HepG2 (cell line): ENCODE measurements at regions not wholly inside any gene's neighbourhood (a gene's known extent, or its start where the extent isn't known, plus 50 kb on each side); places are given as distances from the start of the nearest gene placed in this dataset.
A peak's percentile ranks its signal among the peaks of the same experiment; 100 is the strongest.

ENCODE experiments used
- ATAC-seq: fragments of 200-7000 bp; cut with Tn5 transposase; 3 replicates; pipeline ENCODE4 v1.9.1; 2020; ENCODE audit warnings: mild to moderate bottlenecking, moderate library complexity
- BruUV-seq: library from RNA; stranded (reverse); fragments of 400-500 nt; replicated peaks from 2 replicates; lab custom pipeline; 2021; lab: Mats Ljungman, UMichigan
- CTCF ChIA-PET: fragments of 300-600 bp; formaldehyde crosslinking; extraction: SDS; loops from one replicate; lab custom pipeline; 2021; ENCODE audit warnings: low total read pairs, inconsistent platforms, low intra/inter-chr PET ratio; lab: Yijun Ruan, JAX
- POLR2A ChIA-PET: fragments of 350-600 bp; sonication (Branson Sonifier 250); formaldehyde crosslinking; loops from one replicate; lab custom pipeline; 2020; ENCODE audit warnings: antibody characterized with exemption, inconsistent platforms; lab: Yijun Ruan, JAX
- DNase-seq: peaks from one replicate; pipeline ENCODE4 v3.0.0-alpha.2; 2015; ENCODE audit warnings: low spot score
- FAIRE-seq: peaks from 3 replicates; lab custom pipeline; 2011; peaks lifted over from hg19 to GRCh38; lab: Jason Lieb, UNC
- H2AFZ ChIP-seq: one replicate; pipeline ENCODE4 v1.6.1; 2011; ENCODE audit warnings: low read length, inconsistent platforms
- H3K27ac ChIP-seq: fragments of 300-600 bp; 3 replicates; pipeline ENCODE4 v1.8.0; 2011; ENCODE audit warnings: mixed run types, mild to moderate bottlenecking, mixed read lengths, low read length, inconsistent platforms; ENCODE audit not compliant: insufficient read depth; ENCODE audit errors: extremely low read length
- H3K27me3 ChIP-seq, 2 experiments: fragments of 200-600 bp in 1 of 2; 2 replicates in 1 of 2; 3 replicates in 1 of 2; pipeline versions ENCODE4 v1.6.0 to v1.8.0; 2011; ENCODE audit warnings: low read length in 2 of 2, mild to moderate bottlenecking in 2 of 2, moderate library complexity in 2 of 2, inconsistent platforms in 1 of 2; ENCODE audit not compliant: insufficient read depth in 2 of 2, control insufficient read depth in 1 of 2
- H3K36me3 ChIP-seq, 2 experiments: fragments of 200-600 bp in 1 of 2; replicated peaks in 1 of 2; 2 replicates in 1 of 2; 3 replicates in 1 of 2; pipeline versions ENCODE4 v1.5.1 to v1.8.0; 2011; ENCODE audit warnings: low read length in 2 of 2, inconsistent platforms in 1 of 2; ENCODE audit not compliant: insufficient read depth in 2 of 2, control insufficient read depth in 1 of 2
- H3K4me1 ChIP-seq: 2 replicates; pipeline ENCODE4 v1.5.1; 2012; ENCODE audit warnings: low read length, inconsistent platforms; ENCODE audit not compliant: insufficient read depth
- H3K4me2 ChIP-seq: 2 replicates; pipeline ENCODE4 v1.6.0; 2011; ENCODE audit warnings: low read depth, low read length, inconsistent platforms
- H3K4me3 ChIP-seq, 3 experiments: fragments of 200-600 bp in 1 of 3; sonication (generic), shearing (Covaris generic) in 1 of 3; replicated peaks in 1 of 3; 2 replicates each; pipeline ENCODE4 v1.5.1; 2011 to 2016; ENCODE audit warnings: low read length in 3 of 3, inconsistent platforms in 2 of 3, low read depth in 2 of 3, mild to moderate bottlenecking in 2 of 3, control low read depth in 1 of 3, mixed read lengths in 1 of 3; ENCODE audit not compliant: insufficient read depth in 1 of 3
- H3K79me2 ChIP-seq: one replicate; pipeline ENCODE4 v1.6.1; 2011; ENCODE audit warnings: low read length, inconsistent platforms; ENCODE audit not compliant: insufficient read depth
- H3K9ac ChIP-seq: 2 replicates; pipeline ENCODE4 v1.6.0; 2011; ENCODE audit warnings: mild to moderate bottlenecking, low read depth, low read length, inconsistent platforms; ENCODE audit not compliant: insufficient read depth
- H3K9me3 ChIP-seq: 2 replicates; pipeline ENCODE4 v1.5.1; 2012; ENCODE audit warnings: mild to moderate bottlenecking, low read length
- H4K20me1 ChIP-seq: 2 replicates; pipeline ENCODE4 v1.6.0; 2011; ENCODE audit warnings: inconsistent platforms, mild to moderate bottlenecking, low read length, moderate library complexity; ENCODE audit not compliant: insufficient read depth
- AKAP8 ChIP-seq: sonication (generic); formaldehyde crosslinking; IDR thresholded peaks from 2 replicates; pipeline ENCODE4 v1.5.1; 2020; ENCODE audit warnings: mild to moderate bottlenecking, missing genetic modification reagents
- ATF7 ChIP-seq, 2 experiments: fragments of 450-650 bp in 1 of 2; sonication (generic) in 1 of 2; formaldehyde crosslinking in 1 of 2; IDR thresholded peaks; 2 replicates each; pipeline versions ENCODE4 v1.4.0 to v1.6.1; 2016 to 2020; ENCODE audit warnings: antibody characterized with exemption in 1 of 2, mild to moderate bottlenecking in 1 of 2, missing genetic modification reagents in 1 of 2
- CEBPB ChIP-seq: IDR thresholded peaks from 2 replicates; pipeline ENCODE4 v1.6.1; 2011; ENCODE audit warnings: low read depth, low read length, improper control_type of control experiment, borderline replicate concordance
- CREB1 ChIP-seq, 2 experiments: fragments of 450-650 bp in 1 of 2; IDR thresholded peaks; 2 replicates each; pipeline ENCODE4 v1.6.1; 2016 to 2017; ENCODE audit warnings: control low read depth in 1 of 2, mild to moderate bottlenecking in 1 of 2, missing compliant biosample characterization in 1 of 2, missing genetic modification characterization in 1 of 2
- KLF13 ChIP-seq: sonication (generic); formaldehyde crosslinking; IDR thresholded peaks from 2 replicates; pipeline ENCODE4 v1.4.0; 2020; ENCODE audit warnings: mild to moderate bottlenecking, missing genetic modification reagents
- MAFK ChIP-seq, 2 experiments: IDR thresholded peaks in 1 of 2; conservative IDR thresholded peaks in 1 of 2; 2 replicates each; pipeline ENCODE4 v1.6.1; 2011; ENCODE audit warnings: improper control_type of control experiment in 2 of 2, low read length in 2 of 2
- MAX ChIP-seq: IDR thresholded peaks from 2 replicates; pipeline ENCODE4 v1.6.1; 2012; ENCODE audit warnings: inconsistent platforms
- PBX3 ChIP-seq: sonication (generic); formaldehyde crosslinking; IDR thresholded peaks from 2 replicates; pipeline ENCODE4 v1.8.1; 2023; ENCODE audit warnings: missing genetic modification reagents, inconsistent platforms, borderline replicate concordance
- PITX1 ChIP-seq: sonication (generic); formaldehyde crosslinking; IDR thresholded peaks from 2 replicates; pipeline ENCODE4 v1.5.1; 2020; ENCODE audit warnings: mild to moderate bottlenecking, missing genetic modification reagents
- PLSCR1 ChIP-seq: sonication (generic); formaldehyde crosslinking; IDR thresholded peaks from 2 replicates; pipeline ENCODE4 v1.5.0; 2020; ENCODE audit warnings: missing genetic modification reagents, mild to moderate bottlenecking, borderline replicate concordance
- PTBP1 ChIP-seq: fragments of 200-400 bp; formaldehyde crosslinking; IDR thresholded peaks from 2 replicates; pipeline ENCODE4 v1.6.1; 2018; ENCODE audit warnings: low read length, low read depth; ENCODE audit not compliant: poor library complexity, severe bottlenecking
- ZNF34 ChIP-seq: sonication (generic); formaldehyde crosslinking; IDR thresholded peaks from 2 replicates; pipeline ENCODE4 v1.4.0; 2020; ENCODE audit warnings: mild to moderate bottlenecking, missing genetic modification reagents, borderline replicate concordance
- ZNF674 ChIP-seq: sonication (generic); formaldehyde crosslinking; IDR thresholded peaks from 2 replicates; pipeline ENCODE4 v1.5.0; 2020; ENCODE audit warnings: low read depth, mild to moderate bottlenecking, missing genetic modification reagents
- ZSCAN20 ChIP-seq: sonication (generic); formaldehyde crosslinking; IDR thresholded peaks from 2 replicates; pipeline ENCODE4 v1.4.0; 2020; ENCODE audit warnings: missing genetic modification reagents, mild to moderate bottlenecking, borderline replicate concordance
- ZZZ3 ChIP-seq: sonication (generic); formaldehyde crosslinking; IDR thresholded peaks from 2 replicates; pipeline ENCODE4 v1.4.0; 2020; ENCODE audit warnings: missing genetic modification reagents, mild to moderate bottlenecking, borderline replicate concordance
- WGBS: methylation state at CpG from one replicate; pipeline ENCODE4 v1.1.6; 2017; ENCODE audit warnings: low lambda C conversion rate; 5-methylcytosine and 5-hydroxymethylcytosine counted together
- in situ Hi-C: cut with HindIII; loops from 2 replicates; pipeline ENCODE4 v1.10.0; 2017; ENCODE audit warnings: low pct_unique_long_range_greater_than_20kb; ENCODE audit not compliant: extremely low pct_ligation_motif_present
- intact Hi-C: fragments of 100-400 bp; cut with micrococcal nuclease; formaldehyde crosslinking; loops from one replicate; pipeline ENCODE4 v1.10.0; 2022; ENCODE audit not compliant: unreplicated experiment

GRCh38 chr7:157472311-157473050 lies 135.7 kb downstream of the DNAJB6 start:
- Histone ChIP-seq H3K27ac (no peak overlapping the region), H3K9ac (no peak overlapping the region), H3K4me2 (no peak overlapping the region), H4K20me1 (no peaks in the 10 kb centered on the region), H3K9me3 (peaks cover 13% of the 10 kb centered on the region), H3K27me3 (peaks cover 5 to 48% of the 10 kb centered on the region in 2 experiments; a peak in 4 of 5 replicates), H3K4me1 (peaks cover 8% of the 10 kb centered on the region; the same call in 1 of the 2 replicates), H3K4me3 (no peak overlapping the region), H2AFZ (no peak overlapping the region), H3K36me3 (no peaks in the 10 kb centered on the region), H3K79me2 (no peaks in the 10 kb centered on the region)
- in situ Hi-C loops (no loop called here), intact Hi-C loops (no loop called here)
- WGBS: 28% methylated on average over 8 of the region's 10 CpGs
- no peak for TF ChIP-seq ZSCAN20 (CRISPR knock-in tag)
- peak; percentile 73 for TF ChIP-seq CREB1 (IDR thresholded peaks at IDR 0.05)
- no peak for TF ChIP-seq CREB1 (CRISPR knock-in tag; IDR thresholded peaks at IDR 0.05)
- TF ChIP-seq KLF13: no peak
- TF ChIP-seq PLSCR1: no peak
- no peak for TF ChIP-seq PBX3 (CRISPR knock-in tag)
- no peak for TF ChIP-seq ZZZ3
- no peak for TF ChIP-seq PITX1 (CRISPR knock-in tag)
- no peak for TF ChIP-seq ZNF34 (CRISPR knock-in tag)
- TF ChIP-seq PTBP1: no peak
- TF ChIP-seq MAFK (conservative IDR thresholded peaks at IDR 0.05 in 1 of 2, IDR thresholded peaks at IDR 0.05 in 1 of 2; ENCODE audit: low read length in 2 of 2): peak; percentile 31 to 34; a peak in 2 of 4 replicates
- peak; percentile 81 for TF ChIP-seq CEBPB
- TF ChIP-seq ZNF674 (CRISPR knock-in tag): no peak
- TF ChIP-seq AKAP8 (CRISPR knock-in tag): no peak
- peak; percentile 97 for TF ChIP-seq ATF7 (IDR thresholded peaks at IDR 0.05)
- TF ChIP-seq ATF7 (CRISPR knock-in tag; IDR thresholded peaks at IDR 0.05): no peak
- TF ChIP-seq MAX: peak; percentile 29; the same call in 1 of the 2 replicates
- ChIA-PET POLR2A (no interaction called here), CTCF (no interaction called here)
- DNase-seq (no peak), ATAC-seq (no peak), FAIRE-seq (no peak)
- no TSS peak for BruUV-seq
